DMS153 treated with DMSO at 0.1 percent for 48 hours (cell line): ENCODE measurements at regions not wholly inside any gene's neighbourhood (a gene's known extent, or its start where the extent isn't known, plus 50 kb on each side); places are given as distances from the start of the nearest gene placed in this dataset.

Experiments
- DNase-seq: peaks from one replicate; lab custom pipeline; 2025; ENCODE audit not compliant: unreplicated experiment; lab: John Stamatoyannopoulos, UW

DNA sequence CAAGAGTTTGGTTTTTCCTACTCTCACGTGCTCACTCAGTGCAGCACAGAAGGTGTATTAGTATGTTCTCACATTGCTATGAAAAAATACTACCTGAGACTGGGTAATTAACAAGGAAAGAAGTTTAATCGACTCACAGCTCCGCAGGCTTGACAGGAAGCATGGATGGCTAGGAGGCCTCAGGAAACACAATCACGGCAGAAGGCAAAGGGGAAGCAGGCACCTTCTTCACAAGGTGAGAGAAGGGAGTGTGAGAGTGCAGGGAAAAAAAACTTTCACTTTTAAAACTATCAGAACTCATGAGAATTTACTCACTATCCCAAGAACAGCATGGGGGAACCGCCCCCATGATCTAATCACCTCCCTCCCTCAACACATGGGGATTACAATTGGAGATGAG, 185.8 kb upstream of the TMPO start:
- DNase-seq: no peak

GRCh38 chr12:98332642-98333041, 182.7 kb upstream of the TMPO start:
- DNase-seq: no peak

- no peak for DNase-seq
These were observed 180.6 kb upstream of the TMPO start for GRCh38 chr12:98334768-98335167.

DNA sequence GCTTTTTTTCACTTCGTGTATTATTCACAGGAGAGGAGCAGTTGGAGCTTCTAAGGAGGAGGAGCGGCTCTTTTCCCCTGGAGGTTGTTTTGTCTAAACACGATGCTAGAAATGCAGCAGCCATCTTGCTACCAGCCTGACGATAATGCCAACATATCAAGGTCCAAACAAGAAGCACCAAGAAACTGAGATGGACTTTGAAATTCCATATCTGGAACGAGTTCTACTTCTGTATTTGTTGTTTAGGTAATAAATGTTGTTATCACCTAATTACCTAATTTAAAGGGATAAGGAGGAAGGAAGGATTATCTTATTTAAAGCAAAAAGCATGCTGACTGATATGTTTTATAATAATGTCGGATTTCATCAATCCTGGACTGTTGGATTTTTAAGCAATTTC, 174.4 kb upstream of the TMPO start:
- no peak for DNase-seq

- no peak for DNase-seq
These were observed 173.7 kb upstream of the TMPO start for GRCh38 chr12:98341732-98342131.

DNA sequence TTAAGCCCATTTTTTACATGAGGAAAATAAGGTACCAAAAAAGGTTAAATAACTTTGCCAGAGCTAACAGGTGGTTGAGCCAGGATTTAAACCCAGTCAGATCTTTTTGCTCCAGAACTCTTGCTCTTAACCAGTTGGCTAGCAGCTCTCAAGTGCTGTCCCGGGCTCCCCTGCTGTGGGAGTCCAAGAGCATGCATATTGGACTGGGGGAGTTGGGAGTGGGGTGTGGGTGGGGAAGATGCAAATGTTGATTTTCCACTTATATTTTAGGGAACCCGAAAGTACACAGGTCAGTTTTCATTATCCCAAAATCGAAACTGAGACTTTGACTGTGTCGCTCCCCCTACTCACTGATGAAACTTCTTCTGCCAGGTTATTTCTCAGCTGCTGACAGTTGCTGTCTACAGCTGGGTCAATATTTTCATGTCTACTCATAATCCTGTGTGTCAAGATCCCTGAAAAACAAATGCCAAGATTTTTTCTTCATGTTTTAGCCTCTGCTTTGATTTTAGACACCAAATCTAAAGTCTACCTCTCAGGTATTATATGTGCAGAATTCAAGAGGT, 172.3 kb upstream of the TMPO start:
- DNase-seq: no peak

GRCh38 chr12:98344046-98344930, 171.1 kb upstream of the TMPO start:
- DNase-seq: no peak

- DNase-seq: no peak
These were observed 170.0 kb upstream of the TMPO start for GRCh38 chr12:98345308-98345876.

DNA sequence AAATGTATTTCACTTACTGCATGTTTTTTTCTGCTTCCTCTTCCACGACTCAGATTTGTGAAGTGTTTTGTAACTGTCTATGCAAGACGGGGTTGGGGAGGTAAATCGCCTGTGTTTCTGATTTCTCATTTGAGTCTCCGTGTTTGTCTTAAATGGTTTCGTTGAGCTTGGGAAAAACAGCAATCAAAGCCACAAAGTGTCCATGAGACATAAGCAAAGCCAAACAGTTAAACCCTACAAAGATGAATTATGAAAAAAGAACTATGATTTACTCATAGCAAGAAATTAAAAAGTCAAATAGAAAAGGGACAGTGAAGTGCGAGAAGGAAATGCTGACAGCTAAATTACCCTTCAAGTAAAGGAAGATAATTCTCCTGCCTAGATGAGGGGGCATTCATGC, 164.3 kb upstream of the TMPO start:
- no peak for DNase-seq

DNA sequence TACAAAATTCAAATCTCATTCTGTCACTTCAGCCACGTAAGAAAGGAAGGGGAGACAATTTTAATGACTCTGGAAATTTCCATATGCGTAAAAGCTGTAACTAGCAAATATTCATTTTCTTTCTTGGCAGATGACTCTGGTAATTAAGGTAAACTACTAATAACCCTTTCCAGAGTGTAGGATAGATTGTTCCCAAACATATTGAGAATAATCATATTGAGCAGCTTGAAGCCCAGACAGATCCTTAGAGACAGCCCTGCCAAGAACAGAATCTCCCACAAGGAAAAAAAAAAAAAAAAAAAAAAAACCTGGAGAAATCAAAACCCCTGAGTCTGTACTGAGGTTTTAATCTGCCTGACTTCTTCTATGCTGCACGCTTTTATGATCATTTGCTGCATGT, 163.6 kb upstream of the TMPO start:
- no peak for DNase-seq

DNA sequence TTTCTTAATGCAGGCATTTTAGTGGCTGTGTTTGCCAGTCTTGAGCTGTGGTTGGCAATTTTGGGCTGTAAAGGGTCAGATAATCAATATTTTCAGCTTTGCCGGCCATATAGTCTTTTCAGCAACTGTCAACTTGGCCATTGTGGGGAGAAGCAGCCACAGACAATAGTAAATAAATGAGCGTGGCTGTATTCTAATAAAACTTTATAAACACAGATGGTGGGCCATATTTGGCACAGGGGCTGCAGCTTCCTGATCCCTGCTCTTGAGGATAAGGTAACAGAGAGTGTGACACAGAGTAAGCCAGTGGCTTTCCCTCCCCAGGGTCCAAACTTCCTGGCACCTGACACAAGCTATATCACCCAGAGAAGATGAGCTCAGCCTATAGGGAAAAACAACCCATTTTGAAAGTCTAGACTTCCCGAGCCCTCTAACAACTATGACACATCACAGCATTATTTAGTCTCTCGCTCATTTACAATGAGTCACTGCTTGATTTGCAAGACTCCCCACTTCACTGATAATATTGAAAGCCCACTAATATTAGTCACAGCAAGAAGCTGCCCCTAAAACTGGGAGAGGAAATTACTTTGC, 163.1 kb upstream of the TMPO start:
- no peak for DNase-seq

GRCh38 chr12:98352835-98353234, 162.6 kb upstream of the TMPO start:
- DNase-seq: no peak

DNA sequence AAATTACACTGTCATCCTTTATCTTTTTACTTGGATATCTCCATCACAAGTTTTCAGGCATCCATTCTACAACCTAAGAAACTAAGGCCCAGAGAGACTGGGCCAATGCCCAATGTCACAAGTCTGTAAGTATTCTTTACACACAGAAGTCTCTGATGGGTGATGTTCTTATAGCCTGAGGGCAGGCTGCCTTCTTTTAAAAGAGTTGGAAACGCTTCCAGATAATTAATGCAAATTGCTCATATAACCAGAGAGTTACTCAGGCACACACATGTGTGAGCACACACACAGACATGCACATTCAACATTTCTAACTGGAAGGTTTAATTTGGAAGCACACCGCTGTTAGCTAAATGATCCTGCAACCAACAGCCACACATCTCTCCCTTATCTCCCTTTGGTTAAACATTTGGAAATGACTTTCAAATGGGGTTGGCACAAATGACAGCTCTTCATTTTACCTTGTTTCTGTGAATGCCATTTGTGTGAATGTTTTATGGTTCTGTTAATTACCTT, 160.8 kb upstream of the TMPO start:
- DNase-seq: no peak

DNA sequence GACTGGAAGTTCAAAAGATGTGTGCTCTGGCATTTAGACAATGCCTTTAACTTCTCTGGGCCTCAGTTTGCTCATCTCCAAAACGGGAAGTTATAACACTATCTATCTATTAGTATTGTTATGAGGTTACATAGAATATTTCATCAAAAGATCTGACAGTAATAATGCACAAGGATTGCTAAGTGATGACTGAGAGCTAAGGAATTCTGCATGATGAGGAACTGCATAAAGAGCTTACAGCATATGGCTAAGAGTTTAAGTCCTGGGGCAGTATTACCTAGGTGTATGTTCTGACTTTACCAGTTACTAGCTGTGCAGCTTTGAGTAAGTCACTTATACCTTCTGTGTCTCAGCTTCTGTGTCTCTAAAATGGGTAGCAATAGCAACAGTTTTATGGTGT, 160.1 kb upstream of the TMPO start:
- no peak for DNase-seq

DNA sequence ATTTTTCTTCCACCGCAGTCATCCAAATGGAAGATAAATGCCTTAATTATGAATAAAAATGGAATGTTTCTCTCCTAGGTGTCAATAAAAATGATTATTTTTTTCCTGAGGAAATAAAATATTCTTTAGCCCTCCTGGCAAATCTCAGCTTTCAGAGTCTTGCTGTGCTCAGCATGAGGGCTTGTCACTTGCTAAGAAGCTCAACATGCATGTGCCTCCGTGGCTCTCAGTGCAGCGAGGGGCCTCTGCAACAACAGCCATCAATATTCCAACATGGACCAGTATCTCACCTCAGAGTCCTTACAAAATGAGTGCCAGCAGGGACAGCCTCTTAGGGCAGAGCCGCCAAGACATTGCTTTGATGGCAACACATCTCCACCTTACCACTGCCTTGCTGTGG, 159.5 kb upstream of the TMPO start:
- no peak for DNase-seq

DNA sequence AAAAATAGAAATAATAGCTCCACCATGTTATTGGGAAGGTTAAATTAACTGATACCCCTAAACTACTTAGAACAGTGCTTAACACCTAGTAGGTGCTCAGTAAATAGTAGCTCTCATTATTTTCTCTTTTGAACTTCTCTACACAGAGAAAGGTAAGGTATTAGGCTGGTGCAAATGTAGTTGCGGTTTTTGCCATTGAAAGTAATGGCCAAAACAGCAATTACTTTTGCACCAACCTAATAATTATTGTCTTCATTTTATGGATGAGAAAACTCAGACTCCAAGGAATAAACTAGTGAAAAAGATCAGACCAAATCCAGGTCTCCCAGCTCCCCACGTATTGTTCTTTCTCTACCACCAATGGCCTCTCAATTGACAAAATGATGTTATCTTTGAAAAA, 157.2 kb upstream of the TMPO start:
- DNase-seq: no peak

GRCh38 chr12:98359856-98360255, 155.5 kb upstream of the TMPO start:
- no peak for DNase-seq

GRCh38 chr12:98360401-98360800, 155.0 kb upstream of the TMPO start:
- no peak for DNase-seq

- DNase-seq: no peak
These were observed 145.8 kb upstream of the TMPO start for GRCh38 chr12:98369581-98369980.

DNA sequence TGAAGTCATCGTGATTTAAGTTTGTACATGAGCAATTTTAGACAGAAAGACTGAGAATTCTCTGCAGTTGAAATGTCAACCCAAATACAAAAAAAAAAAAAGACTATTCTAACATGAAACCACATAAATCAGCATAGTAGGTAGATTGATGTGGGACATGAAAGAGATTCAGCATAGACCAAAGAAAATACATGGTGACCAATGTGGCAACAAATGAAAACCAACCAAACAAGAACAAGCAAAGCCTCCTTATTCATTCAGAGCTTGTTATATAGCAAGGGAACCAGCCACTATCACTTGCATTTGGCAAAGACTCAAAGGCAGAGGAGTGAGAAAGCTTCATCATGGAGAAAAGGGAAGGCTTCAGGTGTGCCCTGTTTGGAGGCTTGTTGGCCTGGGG, 144.4 kb upstream of the TMPO start:
- DNase-seq: no peak

- no peak for DNase-seq
These were observed 144.0 kb upstream of the TMPO start for GRCh38 chr12:98371419-98371818.
